SK-N-SH (cell line): ENCODE measurements at regions not wholly inside any gene's neighbourhood (a gene's known extent, or its start where the extent isn't known, plus 50 kb on each side); places are given as distances from the start of the nearest gene placed in this dataset.

Source experiments
- EZH2phosphoT487 ChIP-seq: fragments of 200-600 bp; sonication (generic); IDR thresholded peaks from 2 replicates; pipeline ENCODE4 v1.6.1; 2017; ENCODE audit warnings: low read depth, mixed run types, mild to moderate bottlenecking, antibody characterized with exemption, moderate library complexity, borderline replicate concordance
- JUND ChIP-seq: IDR thresholded peaks from 2 replicates; pipeline ENCODE4 v1.4.0; 2012
- SMC3 ChIP-seq: IDR thresholded peaks from 2 replicates; pipeline ENCODE4 v1.6.1; 2012; ENCODE audit warnings: low read depth, low read length, improper control_type of control experiment
- TCF12 ChIP-seq: IDR thresholded peaks from 2 replicates; pipeline ENCODE4 v1.4.0; 2012
- TF ChIP-seq, protein P1 (sequence below): fragments of 150-350 bp; IDR thresholded peaks from 2 replicates; pipeline ENCODE4 v1.6.1; 2017; ENCODE audit warnings: antibody characterized with exemption, low read length, low read depth, borderline replicate concordance

- no peak for TF ChIP-seq SMC3
- no peak for TF ChIP-seq JUND
- no peak for TF ChIP-seq EZH2phosphoT487
- TF ChIP-seq, protein P1, sequence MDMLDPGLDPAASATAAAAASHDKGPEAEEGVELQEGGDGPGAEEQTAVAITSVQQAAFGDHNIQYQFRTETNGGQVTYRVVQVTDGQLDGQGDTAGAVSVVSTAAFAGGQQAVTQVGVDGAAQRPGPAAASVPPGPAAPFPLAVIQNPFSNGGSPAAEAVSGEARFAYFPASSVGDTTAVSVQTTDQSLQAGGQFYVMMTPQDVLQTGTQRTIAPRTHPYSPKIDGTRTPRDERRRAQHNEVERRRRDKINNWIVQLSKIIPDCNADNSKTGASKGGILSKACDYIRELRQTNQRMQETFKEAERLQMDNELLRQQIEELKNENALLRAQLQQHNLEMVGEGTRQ: no peak
- no peak for TF ChIP-seq TCF12
These were observed 220.7 kb upstream of the CITED2 start for GRCh38 chr6:139595183-139595582.
